DMS114 treated with DMSO at 0.1 percent for 48 hours (cell line): ENCODE measurements at regions not wholly inside any gene's neighbourhood (a gene's known extent, or its start where the extent isn't known, plus 50 kb on each side); places are given as distances from the start of the nearest gene placed in this dataset.
"Not testable (repeated sequence)": the region's sequence is repeated elsewhere in the genome, so short reads cannot be mapped to it uniquely, and the experiment has no call there.

Experiments
- DNase-seq: peaks from one replicate; lab custom pipeline; 2025; ENCODE audit not compliant: unreplicated experiment; lab: John Stamatoyannopoulos, UW

GRCh38 chr10:109307102-109307501 is 616.2 kb downstream of the XPNPEP1 start:
- DNase-seq = not testable (repeated sequence)

DNA sequence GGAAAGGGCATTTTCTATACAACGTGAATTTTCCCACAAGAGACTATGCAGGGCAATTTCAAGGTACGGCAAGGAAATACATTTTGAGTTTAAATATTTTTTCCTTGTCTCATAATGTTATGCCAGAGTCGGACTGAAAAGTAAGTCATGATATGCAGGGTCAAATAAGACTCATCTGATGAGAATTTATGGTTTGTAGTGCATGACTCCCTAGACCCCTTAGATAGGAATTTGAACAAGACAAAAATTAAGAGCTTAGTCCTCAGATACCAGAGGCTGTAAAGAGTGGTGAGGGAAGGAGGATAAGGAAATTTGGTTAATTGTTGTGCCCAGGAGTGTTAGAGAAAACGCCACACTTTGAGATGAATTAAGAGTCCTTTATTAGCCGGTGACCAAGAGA is 616.6 kb downstream of the XPNPEP1 start:
- no peak for DNase-seq

DNA sequence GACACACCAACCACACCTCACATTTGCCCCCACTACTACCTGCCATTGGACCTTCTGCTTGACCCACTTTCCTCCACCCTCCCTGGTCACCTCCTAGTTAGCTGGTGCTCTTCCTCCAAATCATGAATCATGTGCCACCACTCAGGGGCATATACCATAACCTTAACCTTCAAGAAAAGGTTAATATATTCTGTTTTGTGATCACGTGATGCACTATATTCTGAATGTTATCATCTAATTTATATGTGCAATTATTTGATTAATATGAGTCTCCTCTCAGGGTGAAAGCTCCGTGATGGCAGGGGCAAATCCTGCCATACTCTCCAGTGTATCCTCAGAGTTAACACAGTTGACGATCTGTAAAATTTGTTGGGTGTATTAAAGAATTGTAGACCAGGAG is 635.5 kb downstream of the XPNPEP1 start:
- DNase-seq = no peak

DNA sequence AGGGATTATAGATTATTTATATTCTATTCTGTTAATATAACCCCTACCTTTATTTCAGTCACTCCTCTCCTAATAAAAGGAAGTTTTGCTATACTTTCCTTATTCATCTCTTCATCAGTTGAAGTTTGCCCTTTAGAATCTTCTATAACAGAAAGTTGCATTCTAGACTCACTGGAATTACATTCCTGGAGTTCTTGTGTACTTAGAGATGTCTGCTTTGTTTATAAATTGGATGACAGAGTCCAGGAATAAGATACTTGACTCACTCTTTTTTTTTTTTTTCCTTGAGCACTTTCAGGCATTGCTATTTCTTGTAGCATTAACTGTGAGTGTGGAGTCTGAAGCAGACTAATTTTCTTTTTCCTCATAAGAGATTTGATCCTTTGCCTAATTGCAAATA is 640.8 kb downstream of the XPNPEP1 start:
- DNase-seq = no peak

DNA sequence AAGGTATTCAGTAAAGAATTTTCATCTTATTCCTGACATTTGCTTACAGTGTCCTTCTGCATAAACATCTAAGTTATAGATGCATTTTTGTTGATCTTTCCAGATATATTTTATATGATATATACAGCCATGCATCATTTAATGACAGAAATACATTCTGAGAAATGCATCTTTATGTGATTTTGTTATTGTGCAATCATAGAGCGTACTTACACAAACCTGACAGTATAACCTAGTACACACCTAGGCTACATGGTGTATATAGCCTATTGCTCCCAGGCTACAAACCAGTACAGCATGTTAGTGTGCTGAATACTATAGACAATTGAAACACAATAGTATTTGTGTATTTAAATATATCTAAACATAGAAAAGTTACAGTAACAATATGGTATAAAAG is 642.0 kb downstream of the XPNPEP1 start:
- no peak for DNase-seq

DNA sequence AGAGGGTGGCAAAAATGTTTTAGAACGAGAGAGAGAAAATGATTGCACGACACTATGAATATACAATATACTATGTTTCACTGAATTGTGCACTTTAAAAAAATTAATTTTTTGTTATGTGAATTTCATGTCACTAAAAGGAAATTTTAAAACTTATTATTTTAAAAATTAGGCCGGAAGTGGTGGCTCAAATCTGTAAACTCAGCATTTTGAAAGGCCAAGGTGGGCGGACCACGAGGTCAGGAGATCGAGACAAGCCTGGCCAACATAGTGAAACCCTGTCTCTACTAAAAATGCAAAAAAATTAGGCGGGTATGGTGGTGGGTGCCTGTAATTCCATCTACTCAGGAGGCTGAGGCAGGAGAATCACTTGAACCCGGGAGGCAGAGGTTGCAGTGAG is 642.5 kb downstream of the XPNPEP1 start:
- no peak for DNase-seq

- no peak for DNase-seq
Measured at GRCh38 chr10:109277456-109277855, 645.9 kb downstream of the XPNPEP1 start.

GRCh38 chr10:109275960-109276359 is 647.4 kb downstream of the XPNPEP1 start:
- DNase-seq = no peak

DNA sequence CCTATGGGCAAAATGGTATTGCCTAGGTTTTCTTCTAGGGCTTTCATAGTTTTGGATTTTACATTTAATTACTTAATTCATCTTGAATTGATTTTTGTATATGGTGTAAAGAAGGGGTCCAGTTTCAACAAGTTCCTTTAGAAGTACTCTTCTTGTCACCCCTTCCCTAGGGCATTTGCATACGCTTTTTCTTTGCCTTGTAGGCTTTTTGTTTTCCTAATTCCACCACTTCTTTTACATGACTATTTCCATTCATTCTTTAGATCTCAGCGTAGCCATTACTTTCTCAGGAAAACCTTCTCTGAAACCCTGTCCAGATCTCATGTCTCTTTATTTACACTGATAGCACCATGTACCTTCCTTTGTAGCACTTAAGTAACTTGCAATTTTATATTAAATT is 648.6 kb downstream of the XPNPEP1 start:
- DNase-seq = no peak

- DNase-seq = no peak
Measured at GRCh38 chr10:109270173-109270572, 653.1 kb downstream of the XPNPEP1 start.

GRCh38 chr10:109264004-109264403 is 659.3 kb downstream of the XPNPEP1 start:
- DNase-seq = no peak

- DNase-seq = no peak
Measured at GRCh38 chr10:109261231-109261630, 662.1 kb downstream of the XPNPEP1 start.

DNA sequence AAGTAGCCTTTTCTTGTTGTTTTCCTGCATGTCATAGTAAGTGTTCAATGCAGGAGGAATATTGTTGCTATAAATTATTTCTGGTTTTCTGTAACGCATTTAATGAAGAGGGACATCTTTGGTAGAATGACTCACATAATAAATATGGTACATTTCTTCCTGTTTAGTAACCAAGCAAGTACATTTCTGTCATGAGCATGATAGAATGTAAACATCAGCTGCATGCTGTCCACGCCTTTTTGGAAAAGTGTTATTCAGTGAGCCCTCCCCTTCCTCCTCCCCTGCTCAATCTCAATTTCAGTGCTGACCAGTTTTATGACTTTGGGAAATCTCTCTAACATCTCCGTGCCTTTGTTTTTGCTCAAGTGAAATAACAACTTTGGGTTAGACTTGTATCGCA is 664.0 kb downstream of the XPNPEP1 start:
- no peak for DNase-seq

DNA sequence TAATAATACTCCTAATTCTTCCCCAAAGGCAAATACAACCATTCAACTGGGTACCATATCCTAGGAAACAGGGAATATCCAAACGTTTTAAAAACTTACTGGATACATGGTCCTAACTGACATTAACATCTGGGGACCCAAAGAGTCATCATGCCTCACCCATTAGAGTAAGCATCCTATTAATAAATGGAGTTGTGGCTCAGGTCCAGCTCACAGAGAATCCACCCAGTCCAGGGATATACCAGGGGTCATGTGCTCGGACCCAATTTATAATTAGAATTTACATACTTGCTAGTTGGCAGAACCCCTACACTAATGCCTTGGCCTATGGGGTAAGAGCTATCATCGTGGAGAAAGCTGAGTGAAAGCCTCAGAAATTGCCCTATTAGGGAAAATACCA is 670.0 kb downstream of the XPNPEP1 start:
- DNase-seq = no peak

- DNase-seq = no peak
Measured at GRCh38 chr10:109250152-109250551, 673.2 kb downstream of the XPNPEP1 start.

GRCh38 chr10:109247814-109248213 is 675.5 kb downstream of the XPNPEP1 start:
- DNase-seq = no peak

DNA sequence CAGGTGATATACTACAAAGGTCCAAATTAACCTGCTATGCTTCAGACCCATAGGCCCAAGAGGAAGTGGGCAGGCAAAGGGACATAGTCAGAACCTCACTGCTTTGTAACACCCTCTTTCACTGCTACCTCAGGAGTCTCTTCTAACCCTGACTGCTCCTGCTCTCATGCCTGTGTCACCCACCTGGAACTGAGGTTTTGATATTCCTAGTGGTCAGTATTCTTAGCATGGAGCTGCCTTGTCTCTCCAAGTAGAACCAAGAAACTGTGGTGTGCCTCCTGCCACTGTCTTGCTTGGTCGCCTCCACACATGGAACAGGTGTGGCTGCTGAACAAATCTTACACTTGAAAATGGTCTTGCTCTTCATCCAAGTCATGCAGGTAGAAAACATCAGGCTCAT is 677.5 kb downstream of the XPNPEP1 start:
- no peak for DNase-seq

- DNase-seq = no peak
Measured at GRCh38 chr10:109239371-109239770, 683.9 kb downstream of the XPNPEP1 start.

DNA sequence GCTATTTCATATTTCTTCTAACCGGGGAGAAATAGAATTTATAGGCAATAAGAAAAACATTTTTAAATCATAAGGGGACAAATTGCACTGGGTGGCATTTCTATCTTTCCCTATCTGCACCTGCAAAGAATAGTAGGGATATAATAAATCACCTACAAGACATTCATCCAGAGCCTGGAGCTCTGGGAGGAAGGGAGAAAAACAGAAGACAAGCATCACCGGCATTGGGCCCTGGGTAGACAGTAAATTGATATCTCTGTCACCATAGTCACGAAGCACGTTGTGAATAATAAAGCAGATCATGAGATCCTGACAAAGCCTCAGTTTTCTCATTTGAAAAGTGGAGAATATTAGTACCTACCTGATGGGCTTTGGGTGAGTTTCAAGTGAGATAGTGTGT is 685.6 kb downstream of the XPNPEP1 start:
- DNase-seq = no peak

- DNase-seq = no peak
Measured at GRCh38 chr10:109237050-109237449, 686.3 kb downstream of the XPNPEP1 start.

- not testable (repeated sequence) for DNase-seq
Measured at GRCh38 chr10:109223533-109223932, 699.8 kb downstream of the XPNPEP1 start.

- no peak for DNase-seq
Measured at GRCh38 chr10:109219935-109220605, 703.2 kb downstream of the XPNPEP1 start.

DNA sequence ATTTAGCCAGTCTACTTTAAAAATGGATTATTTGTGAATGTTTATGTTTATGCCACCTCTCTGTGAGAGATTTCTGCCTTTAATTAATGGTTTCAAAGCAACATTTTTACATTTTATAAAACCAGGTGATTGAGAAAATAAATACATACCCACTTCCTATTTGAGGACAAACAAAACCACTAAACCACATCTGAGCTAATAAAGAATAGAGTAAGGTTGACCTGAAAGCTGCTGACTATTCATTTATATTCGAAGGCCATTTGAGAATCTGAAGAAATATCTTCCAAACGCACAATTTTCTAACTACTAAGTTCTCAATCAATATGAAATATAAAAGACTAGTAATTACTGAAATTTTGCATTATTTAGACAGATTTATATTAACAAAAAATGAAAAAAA is 705.1 kb downstream of the XPNPEP1 start:
- DNase-seq = no peak
